ENCODE measurements at regions not wholly inside any gene's neighbourhood (a gene's known extent, or its start where the extent isn't known, plus 50 kb on each side); places are given as distances from the start of the nearest gene placed in this dataset.
"Not testable (repeated sequence)": the region's sequence is repeated elsewhere in the genome, so short reads cannot be mapped to it uniquely, and the experiment has no call there.

GRCh38 chr13:90933097-90933826, 414.2 kb upstream of the MIR17HG start:
- Histone ChIP-seq H3K4me3 (no peak overlapping the region), H3K27ac (no peak overlapping the region), H3K9me3 (no peaks in the 10 kb centered on the region), H3K4me1 (no peaks in the 10 kb centered on the region), H3K36me3 (no peaks in the 10 kb centered on the region), H3K27me3 (no peaks in the 10 kb centered on the region)
- no peak for DNase-seq (ENCODE audit: low spot score)
- no peak for TF ChIP-seq CTCF (IDR thresholded peaks at IDR 0.05)

GRCh38 chr13:90934741-90935140, 412.7 kb upstream of the MIR17HG start:
- TF ChIP-seq CTCF (IDR thresholded peaks at IDR 0.05) = no peak
- no peak overlapping the region for H3K4me3 ChIP-seq
- H3K9me3 ChIP-seq = no peaks in the 10 kb centered on the region
- H3K27me3 ChIP-seq = no peaks in the 10 kb centered on the region
- no peak for DNase-seq (ENCODE audit: low spot score)
- H3K4me1 ChIP-seq = no peaks in the 10 kb centered on the region
- no peaks in the 10 kb centered on the region for H3K36me3 ChIP-seq
- H3K27ac ChIP-seq = no peak overlapping the region

GRCh38 chr13:90938848-90939247, 408.6 kb upstream of the MIR17HG start:
- no peaks in the 10 kb centered on the region for H3K9me3 ChIP-seq
- no peak for TF ChIP-seq CTCF (IDR thresholded peaks at IDR 0.05)
- no peaks in the 10 kb centered on the region for H3K4me1 ChIP-seq
- H3K4me3 ChIP-seq = no peak overlapping the region
- no peak overlapping the region for H3K27ac ChIP-seq
- H3K36me3 ChIP-seq = no peaks in the 10 kb centered on the region
- no peaks in the 10 kb centered on the region for H3K27me3 ChIP-seq
- no peak for DNase-seq (ENCODE audit: low spot score)

- DNase-seq (ENCODE audit: low spot score) = no peak
- H3K27ac ChIP-seq = no peak overlapping the region
- H3K4me1 ChIP-seq = no peaks in the 10 kb centered on the region
- no peak for TF ChIP-seq CTCF (IDR thresholded peaks at IDR 0.05)
- no peaks in the 10 kb centered on the region for H3K27me3 ChIP-seq
- H3K9me3 ChIP-seq = no peaks in the 10 kb centered on the region
- H3K36me3 ChIP-seq = no peaks in the 10 kb centered on the region
- no peak overlapping the region for H3K4me3 ChIP-seq
Observed at GRCh38 chr13:90943946-90944345, 403.5 kb upstream of the MIR17HG start.

GRCh38 chr13:90945146-90945545, 402.3 kb upstream of the MIR17HG start:
- H3K27me3 ChIP-seq; H3K4me1 ChIP-seq; DNase-seq (ENCODE audit: low spot score); H3K27ac ChIP-seq; H3K36me3 ChIP-seq; H3K4me3 ChIP-seq; H3K9me3 ChIP-seq: not testable (repeated sequence)

- DNase-seq (ENCODE audit: low spot score); H3K4me3 ChIP-seq; H3K4me1 ChIP-seq; H3K27ac ChIP-seq; H3K9me3 ChIP-seq; H3K27me3 ChIP-seq; H3K36me3 ChIP-seq: not testable (repeated sequence)
Observed at GRCh38 chr13:90946125-90946524, 401.4 kb upstream of the MIR17HG start.

GRCh38 chr13:90947976-90948375, 399.5 kb upstream of the MIR17HG start:
- Histone ChIP-seq H3K4me3 (no peak overlapping the region), H3K9me3 (no peaks in the 10 kb centered on the region), H3K27ac (no peak overlapping the region), H3K36me3 (no peaks in the 10 kb centered on the region), H3K4me1 (no peaks in the 10 kb centered on the region), H3K27me3 (no peaks in the 10 kb centered on the region)
- DNase-seq (ENCODE audit: low spot score) = no peak
- no peak for TF ChIP-seq CTCF (IDR thresholded peaks at IDR 0.05)

Data from right atrium auricular region (tissue), 2 donors.